D721Med (cell line): ENCODE measurements at regions not wholly inside any gene's neighbourhood (a gene's known extent, or its start where the extent isn't known, plus 50 kb on each side); places are given as distances from the start of the nearest gene placed in this dataset.

Experiments
- DNase-seq: peaks from one replicate; pipeline ENCODE4 v3.0.0; 2011; ENCODE audit warnings: low spot score; ENCODE audit not compliant: insufficient read length
- FAIRE-seq: peaks from 2 replicates; lab custom pipeline; 2011; peaks lifted over from hg19 to GRCh38; lab: Jason Lieb, UNC
- TF ChIP-seq, protein P1 (sequence below): IDR thresholded peaks from 2 replicates; pipeline ENCODE4 v1.5.1; 2012; ENCODE audit warnings: mild to moderate bottlenecking, control low read depth; ENCODE audit not compliant: insufficient read depth; ENCODE audit errors: missing control alignments

DNA sequence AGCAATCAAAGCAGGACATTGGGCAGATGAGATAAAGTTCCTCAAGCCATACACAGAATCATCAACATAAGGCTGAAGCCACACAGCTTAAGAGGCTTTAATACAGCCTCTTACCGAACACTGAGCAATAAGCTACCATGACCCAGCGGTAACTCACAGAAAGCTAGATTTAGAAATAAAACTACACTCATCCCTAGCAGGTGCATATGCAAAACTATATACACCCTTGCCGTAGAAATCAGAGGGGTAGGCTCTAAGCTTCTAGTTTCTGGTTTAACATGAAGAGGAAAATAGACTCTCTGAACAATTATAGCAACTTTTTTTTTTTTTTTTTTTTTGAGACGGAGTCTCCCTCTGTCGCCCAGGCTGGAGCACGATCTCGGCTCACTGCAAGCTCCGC, 428.8 kb upstream of the FIGN start:
- TF ChIP-seq, protein P1, sequence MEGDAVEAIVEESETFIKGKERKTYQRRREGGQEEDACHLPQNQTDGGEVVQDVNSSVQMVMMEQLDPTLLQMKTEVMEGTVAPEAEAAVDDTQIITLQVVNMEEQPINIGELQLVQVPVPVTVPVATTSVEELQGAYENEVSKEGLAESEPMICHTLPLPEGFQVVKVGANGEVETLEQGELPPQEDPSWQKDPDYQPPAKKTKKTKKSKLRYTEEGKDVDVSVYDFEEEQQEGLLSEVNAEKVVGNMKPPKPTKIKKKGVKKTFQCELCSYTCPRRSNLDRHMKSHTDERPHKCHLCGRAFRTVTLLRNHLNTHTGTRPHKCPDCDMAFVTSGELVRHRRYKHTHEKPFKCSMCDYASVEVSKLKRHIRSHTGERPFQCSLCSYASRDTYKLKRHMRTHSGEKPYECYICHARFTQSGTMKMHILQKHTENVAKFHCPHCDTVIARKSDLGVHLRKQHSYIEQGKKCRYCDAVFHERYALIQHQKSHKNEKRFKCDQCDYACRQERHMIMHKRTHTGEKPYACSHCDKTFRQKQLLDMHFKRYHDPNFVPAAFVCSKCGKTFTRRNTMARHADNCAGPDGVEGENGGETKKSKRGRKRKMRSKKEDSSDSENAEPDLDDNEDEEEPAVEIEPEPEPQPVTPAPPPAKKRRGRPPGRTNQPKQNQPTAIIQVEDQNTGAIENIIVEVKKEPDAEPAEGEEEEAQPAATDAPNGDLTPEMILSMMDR: no peak
- FAIRE-seq: peak; percentile 95
- no peak for DNase-seq

DNA sequence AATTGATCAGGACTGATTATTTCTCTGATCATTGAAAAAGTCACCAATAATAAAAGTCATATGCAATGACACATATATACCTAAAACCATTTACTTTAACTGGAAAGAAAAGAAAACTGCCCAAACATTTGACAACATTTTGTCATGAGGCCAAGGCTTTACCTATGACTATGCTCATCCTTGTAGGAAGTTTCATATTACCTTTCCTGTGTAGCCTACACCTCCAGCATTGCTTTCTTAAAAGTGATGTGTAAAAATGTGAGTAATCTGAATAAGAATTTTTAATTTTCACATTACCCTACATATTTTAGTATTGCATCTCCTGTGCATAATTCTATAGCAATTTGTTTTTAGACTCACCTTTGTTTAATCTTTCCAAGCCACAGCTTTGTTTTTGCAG, 419.8 kb upstream of the FIGN start:
- TF ChIP-seq, protein P1: no peak
- no peak for DNase-seq
- FAIRE-seq: no peak

DNA sequence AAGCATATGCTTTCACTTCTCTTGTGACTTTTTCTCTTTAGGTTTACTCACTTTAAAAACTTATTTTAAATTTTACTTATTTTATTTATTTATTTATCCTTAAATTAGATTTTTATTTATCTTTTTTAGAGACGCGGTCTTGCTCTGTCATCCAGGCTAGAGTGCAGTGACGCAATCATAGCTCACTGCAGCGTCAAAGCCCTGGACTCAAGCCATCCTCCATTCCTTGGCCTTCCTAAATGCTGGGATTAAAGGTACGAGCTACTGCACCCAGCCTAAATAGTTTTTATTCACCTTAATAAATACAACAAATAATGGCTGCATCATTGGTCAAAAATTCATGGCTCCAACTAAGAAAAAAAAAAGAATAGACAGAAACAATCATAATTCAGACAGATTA, 415.7 kb upstream of the FIGN start:
- FAIRE-seq: no peak

DNA sequence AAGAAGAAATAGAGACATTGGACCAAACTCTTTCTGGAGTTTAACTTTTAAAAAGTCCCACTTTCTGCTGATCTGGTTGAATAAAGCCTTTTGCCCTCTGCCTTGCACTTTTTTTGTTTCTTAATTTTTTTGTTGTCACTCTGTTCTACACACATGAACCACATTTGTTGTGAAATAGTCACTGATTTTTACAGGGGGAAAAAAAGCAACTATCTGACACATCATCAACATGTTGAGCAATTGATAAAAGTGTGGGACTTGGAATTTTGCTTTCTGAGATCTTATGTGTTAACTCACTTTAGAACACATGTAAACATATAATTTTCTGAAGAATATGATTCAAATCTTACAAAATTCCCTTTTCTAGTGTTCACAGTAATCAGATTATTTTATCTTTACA, 414.8 kb upstream of the FIGN start:
- FAIRE-seq (peak; percentile 55), DNase-seq (no peak)
- TF ChIP-seq, protein P1: no peak

More for the DNA sequence above, 415.7 kb upstream of the FIGN start:
- no peak for DNase-seq
- TF ChIP-seq, protein P1: no peak

GRCh38 chr2:164146441-164146840, 410.6 kb upstream of the FIGN start:
- TF ChIP-seq, protein P1: no peak
- DNase-seq (no peak), FAIRE-seq (no peak)

DNA sequence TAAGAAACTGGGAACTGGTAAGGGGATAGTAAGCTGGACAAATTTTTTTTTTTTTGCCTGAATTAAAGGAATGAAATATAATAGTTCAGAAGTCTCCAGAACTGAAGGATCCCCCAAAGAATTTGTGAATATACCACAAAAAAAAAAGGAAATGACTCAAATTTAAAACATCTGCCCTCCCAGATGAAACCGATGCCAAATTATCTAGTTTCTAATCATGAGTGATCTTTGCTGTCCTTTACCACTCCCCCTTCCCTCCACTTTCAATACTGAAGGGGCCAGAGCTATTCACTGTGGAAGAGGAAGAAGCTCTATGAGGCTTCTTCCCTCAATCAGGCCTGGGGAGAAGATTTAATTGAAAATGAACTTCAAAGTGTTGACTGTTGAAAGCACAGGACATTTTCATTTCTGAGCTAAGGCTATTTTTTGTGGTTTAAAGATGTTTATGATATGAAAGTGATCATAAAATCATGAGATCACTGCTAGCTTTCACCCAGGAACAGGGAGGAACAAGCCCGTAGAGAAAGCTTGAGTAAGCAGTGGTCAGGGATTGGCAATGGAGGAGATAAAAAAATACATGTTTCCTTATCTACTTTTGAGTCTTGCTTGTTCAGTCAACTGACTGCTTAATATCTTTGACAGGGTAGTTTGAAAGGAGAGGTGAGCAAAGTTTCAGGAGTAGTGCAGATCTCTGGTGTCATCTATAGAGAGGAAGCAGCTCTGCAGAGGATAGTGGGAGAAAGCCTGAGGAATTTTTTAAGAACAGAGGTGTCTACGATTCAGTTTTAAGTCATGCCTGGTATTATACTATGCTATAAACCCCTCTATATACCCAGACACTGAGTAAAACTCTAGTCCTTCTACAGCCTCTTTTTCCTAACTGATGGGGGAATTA, 409.5 kb upstream of the FIGN start:
- TF ChIP-seq, protein P1: no peak
- DNase-seq (no peak), FAIRE-seq (no peak)
